BLaER1 treated with 17β-estradiol and CSF1 and Interleukin-3, amounts not matched to agents 10 nM and 100 nM (cell line): ENCODE measurements at regions not wholly inside any gene's neighbourhood (a gene's known extent, or its start where the extent isn't known, plus 50 kb on each side); places are given as distances from the start of the nearest gene placed in this dataset.

Experiments used
- H3K27ac ChIP-seq, 11 experiments: shearing (Covaris generic); formaldehyde crosslinking; 2 replicates each; pipeline ENCODE4 v1.8.1; 2022
- H3K27me3 ChIP-seq, 11 experiments: shearing (Covaris generic); formaldehyde crosslinking; 2 replicates each; pipeline ENCODE4 v1.8.1; 2022
- H3K36me3 ChIP-seq, 11 experiments: shearing (Covaris generic); formaldehyde crosslinking; 2 replicates each; pipeline ENCODE4 v1.8.1; 2022
- H3K4me1 ChIP-seq, 10 experiments: shearing (Covaris generic); formaldehyde crosslinking; 2 replicates each; pipeline ENCODE4 v1.8.1; 2022
- H3K4me2 ChIP-seq, 11 experiments: shearing (Covaris generic); formaldehyde crosslinking; 2 replicates each; pipeline ENCODE4 v1.8.1; 2022
- H3K4me3 ChIP-seq, 10 experiments: shearing (Covaris generic); formaldehyde crosslinking; 2 replicates each; pipeline ENCODE4 v1.8.1; 2022
- H3K9ac ChIP-seq, 11 experiments: shearing (Covaris generic); formaldehyde crosslinking; 2 replicates each; pipeline ENCODE4 v1.8.1; 2022
- H3K9me3 ChIP-seq, 11 experiments: shearing (Covaris generic); formaldehyde crosslinking; replicated peaks in 1 of 11; 2 replicates each; pipeline ENCODE4 v1.8.1; 2022
- H4K20me1 ChIP-seq, 11 experiments: shearing (Covaris generic); formaldehyde crosslinking; 2 replicates each; pipeline ENCODE4 v1.8.1; 2022
- Cebpa-rat ChIP-seq, 11 experiments: shearing (Covaris generic); IDR thresholded peaks; 2 replicates each; pipeline ENCODE4 v1.8.1; 2022

GRCh38 chr2:120650022-120650644 is 85.5 kb upstream of the GLI2 start:
- no peaks in the 10 kb centered on the region for H4K20me1 ChIP-seq
- H3K4me2 ChIP-seq, result no peak overlapping the region
- H3K4me1 ChIP-seq, result no peaks in the 10 kb centered on the region
- H3K9ac ChIP-seq, result no peak overlapping the region
- peaks cover 28 to 39% (median 30%) of the 10 kb centered on the region in 11 experiments for H3K9me3 ChIP-seq
- H3K27me3 ChIP-seq, result no peaks in the 10 kb centered on the region
- no peak for TF ChIP-seq Cebpa-rat (IDR thresholded peaks at IDR 0.05)
- H3K36me3 ChIP-seq, result no peaks in the 10 kb centered on the region
- H3K4me3 ChIP-seq, result no peak overlapping the region
- no peak overlapping the region for H3K27ac ChIP-seq

GRCh38 chr2:120651818-120652217 is 83.8 kb upstream of the GLI2 start:
- Histone ChIP-seq H3K9me3 (peaks cover 28 to 39% (median 30%) of the 10 kb centered on the region in 11 experiments), H3K36me3 (no peaks in the 10 kb centered on the region), H3K27ac (no peak overlapping the region), H3K4me3 (no peak overlapping the region), H4K20me1 (no peaks in the 10 kb centered on the region), H3K27me3 (no peaks in the 10 kb centered on the region), H3K9ac (no peak overlapping the region), H3K4me2 (no peak overlapping the region), H3K4me1 (0 out of 20 replicates have a peak, but pooled peaks cover 0 to 4% (median 0%) of the 10 kb centered on the region in 10 experiments)
- TF ChIP-seq Cebpa-rat (IDR thresholded peaks at IDR 0.05), result no peak

GRCh38 chr2:120653046-120653445 is 82.6 kb upstream of the GLI2 start:
- TF ChIP-seq Cebpa-rat (IDR thresholded peaks at IDR 0.05), result no peak

GRCh38 chr2:120653871-120654270 is 81.8 kb upstream of the GLI2 start:
- Histone ChIP-seq H3K27me3 (no peaks in the 10 kb centered on the region), H3K9ac (no peak overlapping the region), H3K4me1 (peaks cover 0 to 7% (median 4%) of the 10 kb centered on the region in 10 experiments; a peak in 9 of 20 replicates), H3K36me3 (no peaks in the 10 kb centered on the region), H3K27ac (no peak overlapping the region), H4K20me1 (no peaks in the 10 kb centered on the region), H3K4me3 (no peak overlapping the region), H3K4me2 (no peak overlapping the region), H3K9me3 (peaks cover 28 to 42% (median 30%) of the 10 kb centered on the region in 11 experiments)
- TF ChIP-seq Cebpa-rat (IDR thresholded peaks at IDR 0.05), result no peak

More at GRCh38 chr2:120653046-120653445, 82.6 kb upstream of the GLI2 start:
- Histone ChIP-seq H3K4me2 (no peak overlapping the region), H3K36me3 (no peaks in the 10 kb centered on the region), H3K4me3 (no peak overlapping the region), H4K20me1 (no peaks in the 10 kb centered on the region), H3K27me3 (no peaks in the 10 kb centered on the region), H3K9me3 (peaks cover 28 to 40% (median 30%) of the 10 kb centered on the region in 11 experiments), H3K27ac (no peak overlapping the region), H3K9ac (no peak overlapping the region), H3K4me1 (0 out of 20 replicates have a peak, but pooled peaks cover 0 to 4% (median 0%) of the 10 kb centered on the region in 10 experiments)

GRCh38 chr2:120654381-120655134 is 81.1 kb upstream of the GLI2 start:
- Histone ChIP-seq H3K4me3 (no peak overlapping the region), H3K4me2 (no peak overlapping the region)

GRCh38 chr2:120656273-120656950 is 79.3 kb upstream of the GLI2 start:
- Histone ChIP-seq H3K27ac (no peak overlapping the region), H3K27me3 (no peaks in the 10 kb centered on the region), H3K4me1 (peaks cover 0 to 13% (median 8%) of the 10 kb centered on the region in 10 experiments; a peak in 9 of 20 replicates), H3K9ac (no peak overlapping the region), H3K4me3 (no peak overlapping the region), H3K9me3 (peaks cover 3 to 16% (median 5%) of the 10 kb centered on the region in 11 experiments; a peak in 19 of 22 replicates), H3K4me2 (no peak overlapping the region), H4K20me1 (no peaks in the 10 kb centered on the region), H3K36me3 (no peaks in the 10 kb centered on the region)
- no peak for TF ChIP-seq Cebpa-rat (IDR thresholded peaks at IDR 0.05)

More at GRCh38 chr2:120654381-120655134, 81.1 kb upstream of the GLI2 start:
- Histone ChIP-seq H4K20me1 (no peaks in the 10 kb centered on the region), H3K4me1 (peaks cover 0 to 13% (median 8%) of the 10 kb centered on the region in 10 experiments; a peak in 9 of 20 replicates), H3K27me3 (no peaks in the 10 kb centered on the region), H3K27ac (no peak overlapping the region), H3K36me3 (no peaks in the 10 kb centered on the region), H3K9ac (no peak overlapping the region), H3K9me3 (peaks cover 22 to 35% (median 24%) of the 10 kb centered on the region in 11 experiments)
- TF ChIP-seq Cebpa-rat (IDR thresholded peaks at IDR 0.05), result no peak

- Histone ChIP-seq H3K27ac (no peak overlapping the region), H3K4me3 (no peak overlapping the region), H3K9me3 (peaks cover 0 to 5% (median 0%) of the 10 kb centered on the region in 11 experiments; a peak in 1 of 22 replicates), H3K9ac (no peak overlapping the region), H3K36me3 (no peaks in the 10 kb centered on the region), H4K20me1 (no peaks in the 10 kb centered on the region), H3K4me2 (peak overlapping the region in 9 of 11 experiments; percentile 9 to 44 (median 29); a peak in 12 of 22 replicates), H3K4me1 (peaks cover 0 to 13% (median 8%) of the 10 kb centered on the region in 10 experiments; a peak in 9 of 20 replicates), H3K27me3 (no peaks in the 10 kb centered on the region)
- TF ChIP-seq Cebpa-rat (IDR thresholded peaks at IDR 0.05), result no peak
These were observed 77.5 kb upstream of the GLI2 start for GRCh38 chr2:120658042-120658769.

GRCh38 chr2:120658770-120659158 is 76.9 kb upstream of the GLI2 start:
- Histone ChIP-seq H3K27ac (no peak overlapping the region), H3K4me3 (no peak overlapping the region), H4K20me1 (no peaks in the 10 kb centered on the region), H3K4me1 (peaks cover 0 to 13% (median 8%) of the 10 kb centered on the region in 10 experiments; a peak in 9 of 20 replicates), H3K36me3 (no peaks in the 10 kb centered on the region; a peak in 1 of 22 replicates), H3K9ac (no peak overlapping the region), H3K27me3 (no peaks in the 10 kb centered on the region), H3K9me3 (peaks cover 0 to 4% (median under 1%) of the 10 kb centered on the region in 11 experiments; a peak in 7 of 22 replicates), H3K4me2 (peak overlapping the region in 9 of 11 experiments; percentile 9 to 44 (median 29); a peak in 15 of 22 replicates)
- TF ChIP-seq Cebpa-rat (IDR thresholded peaks at IDR 0.05), result no peak
